ENCODE measurements at regions not wholly inside any gene's neighbourhood (a gene's known extent, or its start where the extent isn't known, plus 50 kb on each side); places are given as distances from the start of the nearest gene placed in this dataset.
A peak's percentile ranks its signal among the peaks of the same experiment; 100 is the strongest.

DNA sequence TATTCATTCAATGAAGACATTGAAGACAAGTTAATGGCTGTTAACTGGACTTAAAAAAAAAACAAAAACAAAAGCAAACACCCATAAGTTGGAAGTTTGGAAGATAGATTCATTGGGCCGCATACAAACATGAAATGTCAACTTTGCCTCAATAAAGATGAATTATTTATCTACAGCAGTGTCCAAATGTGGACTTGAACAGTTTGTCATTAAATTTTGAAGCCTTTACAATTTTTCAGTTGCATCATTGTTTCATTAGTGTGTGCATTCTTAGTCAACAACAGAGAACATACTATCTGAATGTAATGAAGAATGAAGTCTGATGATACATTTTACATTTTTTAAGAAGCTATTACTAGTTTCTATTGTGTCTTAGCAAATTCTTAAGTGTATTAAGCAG lies 152.1 kb downstream of the SLIT2 start:
- Histone ChIP-seq H3K27ac (no peak overlapping the region), H3K36me3 (no peaks in the 10 kb centered on the region), H3K9me3 (no peaks in the 10 kb centered on the region), H3K27me3 (no peaks in the 10 kb centered on the region), H3K4me3 (no peak overlapping the region), H3K4me1 (peaks cover 0 to 3% of the 10 kb centered on the region in 2 donors)
- TF ChIP-seq CTCF (IDR thresholded peaks at IDR 0.05): no peak
- DNase-seq (no peak), ATAC-seq (no peak)
- intact Hi-C loops (cut with DNase I): no loop called here

- no peak for TF ChIP-seq CTCF (IDR thresholded peaks at IDR 0.05)
- intact Hi-C loops (cut with DNase I): no loop called here
- DNase-seq (no peak), ATAC-seq (peak; percentile 23)
- Histone ChIP-seq H3K36me3 (no peaks in the 10 kb centered on the region), H3K9me3 (no peaks in the 10 kb centered on the region), H3K4me3 (no peak overlapping the region), H3K4me1 (peaks cover 0 to 3% of the 10 kb centered on the region in 2 donors), H3K27me3 (no peaks in the 10 kb centered on the region), H3K27ac (no peak overlapping the region)
These were observed 156.9 kb downstream of the SLIT2 start for GRCh38 chr4:20408611-20409010.

DNA sequence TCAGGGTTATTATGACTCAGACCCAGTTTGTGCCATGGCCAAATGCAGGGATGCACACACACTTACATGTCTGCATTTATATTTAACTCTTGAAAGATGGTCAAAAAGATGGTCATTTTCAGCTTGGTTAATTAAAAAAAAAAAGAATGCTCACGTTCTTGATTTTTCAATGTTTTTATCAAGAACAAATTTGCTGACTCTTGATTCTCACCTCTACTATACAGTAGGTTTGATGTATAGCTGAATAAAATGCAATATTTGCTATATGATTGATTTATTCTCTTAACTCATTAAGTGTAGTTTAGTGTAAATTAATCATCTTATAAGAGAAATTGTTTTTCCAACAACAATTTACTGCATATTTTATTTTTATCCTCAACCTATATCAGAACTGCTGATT lies 160.4 kb downstream of the SLIT2 start:
- DNase-seq: no peak
- H3K27ac ChIP-seq: no peak overlapping the region
- H3K4me3 ChIP-seq: no peak overlapping the region
- no peaks in the 10 kb centered on the region for H3K36me3 ChIP-seq
- intact Hi-C loops (cut with DNase I): no loop called here
- H3K4me1 ChIP-seq: peaks cover 0 to 3% of the 10 kb centered on the region in 2 donors
- no peak for TF ChIP-seq CTCF (IDR thresholded peaks at IDR 0.05)
- no peak for ATAC-seq
- no peaks in the 10 kb centered on the region for H3K27me3 ChIP-seq
- H3K9me3 ChIP-seq: no peaks in the 10 kb centered on the region

DNA sequence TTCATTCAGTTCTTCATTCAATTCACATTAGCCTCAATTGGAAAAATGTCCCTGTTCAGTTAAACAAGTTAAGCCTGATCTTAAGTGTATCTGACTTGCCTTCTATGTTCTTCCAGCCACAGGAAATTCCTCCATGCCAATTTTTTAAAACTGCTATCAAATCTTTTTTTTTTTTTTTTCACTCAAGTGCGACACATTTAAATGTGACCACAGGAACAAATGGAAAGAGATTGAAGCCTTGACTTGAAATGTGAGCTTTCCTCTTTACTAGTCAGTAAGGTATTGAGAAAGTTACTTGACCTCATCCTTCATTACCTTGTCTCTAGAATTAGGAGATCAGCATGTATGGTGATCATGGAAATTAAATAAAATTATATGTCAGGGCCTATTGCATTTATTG lies 165.1 kb downstream of the SLIT2 start:
- intact Hi-C loops (cut with DNase I): no loop called here
- no peaks in the 10 kb centered on the region for H3K36me3 ChIP-seq
- TF ChIP-seq CTCF (IDR thresholded peaks at IDR 0.05): no peak
- no peak overlapping the region for H3K27ac ChIP-seq
- no peaks in the 10 kb centered on the region for H3K27me3 ChIP-seq
- no peak for DNase-seq
- no peaks in the 10 kb centered on the region for H3K9me3 ChIP-seq
- H3K4me1 ChIP-seq: no peaks in the 10 kb centered on the region
- H3K4me3 ChIP-seq: no peak overlapping the region
- ATAC-seq: no peak

GRCh38 chr4:20418861-20419451 lies 167.3 kb downstream of the SLIT2 start:
- no peaks in the 10 kb centered on the region for H3K27me3 ChIP-seq
- H3K4me3 ChIP-seq: peak overlapping the region; percentile 7 to 16
- H3K27ac ChIP-seq: no peak overlapping the region
- ATAC-seq (peak; percentile 95), DNase-seq (peak in 2 of 4 donors; percentile 43 to 66)
- H3K4me1 ChIP-seq: peaks cover 0 to 3% of the 10 kb centered on the region in 2 donors
- H3K9me3 ChIP-seq: no peaks in the 10 kb centered on the region
- intact Hi-C loops (cut with DNase I): no loop called here
- H3K36me3 ChIP-seq: no peaks in the 10 kb centered on the region
- peak; percentile 12 to 29 for TF ChIP-seq CTCF (IDR thresholded peaks at IDR 0.05)

All from left lung (tissue), 4 donors.